HS-5 (cell line): ENCODE measurements at regions not wholly inside any gene's neighbourhood (a gene's known extent, or its start where the extent isn't known, plus 50 kb on each side); places are given as distances from the start of the nearest gene placed in this dataset.
"Not testable (repeated sequence)": the region's sequence is repeated elsewhere in the genome, so short reads cannot be mapped to it uniquely, and the experiment has no call there.

ENCODE experiments used
- DNase-seq: peaks from one replicate; pipeline ENCODE4 v3.0.0-alpha.2; 2012; ENCODE audit warnings: low read depth

GRCh38 chr10:109277456-109277855 is 645.9 kb downstream of the XPNPEP1 start:
- DNase-seq, result no peak

DNA sequence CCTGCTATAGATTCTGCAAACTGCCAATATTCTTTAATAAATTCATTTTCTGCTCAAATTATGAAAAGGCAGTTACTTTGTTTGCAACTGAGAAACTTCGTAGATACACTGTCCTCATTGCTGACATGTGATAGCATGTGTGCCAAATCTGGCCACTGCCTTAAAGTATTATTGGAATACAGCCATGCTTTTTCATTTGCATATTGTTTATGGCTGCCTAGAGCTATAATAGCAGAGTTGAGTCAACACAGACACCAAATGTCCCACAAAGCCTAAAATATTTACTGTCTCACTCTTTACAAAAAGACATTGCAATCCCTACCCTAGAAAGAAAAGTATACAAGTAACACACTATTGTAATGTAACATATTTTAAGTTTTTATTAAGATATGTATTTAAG is 647.4 kb downstream of the XPNPEP1 start:
- DNase-seq, result no peak

DNA sequence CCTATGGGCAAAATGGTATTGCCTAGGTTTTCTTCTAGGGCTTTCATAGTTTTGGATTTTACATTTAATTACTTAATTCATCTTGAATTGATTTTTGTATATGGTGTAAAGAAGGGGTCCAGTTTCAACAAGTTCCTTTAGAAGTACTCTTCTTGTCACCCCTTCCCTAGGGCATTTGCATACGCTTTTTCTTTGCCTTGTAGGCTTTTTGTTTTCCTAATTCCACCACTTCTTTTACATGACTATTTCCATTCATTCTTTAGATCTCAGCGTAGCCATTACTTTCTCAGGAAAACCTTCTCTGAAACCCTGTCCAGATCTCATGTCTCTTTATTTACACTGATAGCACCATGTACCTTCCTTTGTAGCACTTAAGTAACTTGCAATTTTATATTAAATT is 648.6 kb downstream of the XPNPEP1 start:
- DNase-seq, result no peak

- no peak for DNase-seq
These were observed 653.1 kb downstream of the XPNPEP1 start for GRCh38 chr10:109270173-109270572.

DNA sequence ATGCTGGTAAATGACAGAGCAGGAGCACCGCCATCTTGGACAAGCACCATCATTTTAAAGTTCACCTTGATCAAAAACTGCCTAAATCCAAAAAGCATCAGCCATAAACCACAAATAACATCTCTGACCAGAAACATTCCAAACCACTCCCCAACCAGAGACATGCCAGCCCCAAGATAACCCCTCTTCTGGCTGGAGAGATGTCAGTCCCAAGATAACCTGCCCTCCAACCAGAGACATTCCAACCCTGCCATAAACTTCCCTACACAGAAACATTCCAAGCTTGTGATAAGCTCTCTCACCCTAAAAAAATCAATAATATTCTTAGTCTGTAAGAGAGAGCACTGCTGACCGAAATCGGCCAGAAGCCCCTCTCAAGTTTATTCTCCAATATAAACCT is 659.3 kb downstream of the XPNPEP1 start:
- no peak for DNase-seq

DNA sequence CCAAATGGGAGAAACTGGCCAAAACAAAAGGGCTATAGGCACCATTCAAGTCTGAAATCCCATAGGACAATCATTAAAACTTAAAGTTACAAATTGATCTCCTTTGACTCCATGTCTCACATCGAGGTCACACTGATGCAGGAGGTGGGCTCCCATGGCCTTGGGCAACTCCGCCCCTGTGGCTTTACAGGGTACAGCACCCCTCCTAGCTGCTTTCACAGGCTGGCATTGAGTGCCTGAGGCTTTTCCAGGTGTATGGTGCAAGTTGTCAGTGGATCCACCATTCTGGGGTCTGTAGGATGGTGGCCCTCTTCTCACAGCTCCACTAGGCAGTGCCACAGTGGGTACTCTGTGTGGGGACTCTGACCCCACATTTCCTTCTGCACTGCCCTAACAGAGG is 662.1 kb downstream of the XPNPEP1 start:
- no peak for DNase-seq

- peak; percentile 16 for DNase-seq
These were observed 664.0 kb downstream of the XPNPEP1 start for GRCh38 chr10:109259293-109259692.

GRCh38 chr10:109253306-109253705 is 670.0 kb downstream of the XPNPEP1 start:
- DNase-seq, result no peak

DNA sequence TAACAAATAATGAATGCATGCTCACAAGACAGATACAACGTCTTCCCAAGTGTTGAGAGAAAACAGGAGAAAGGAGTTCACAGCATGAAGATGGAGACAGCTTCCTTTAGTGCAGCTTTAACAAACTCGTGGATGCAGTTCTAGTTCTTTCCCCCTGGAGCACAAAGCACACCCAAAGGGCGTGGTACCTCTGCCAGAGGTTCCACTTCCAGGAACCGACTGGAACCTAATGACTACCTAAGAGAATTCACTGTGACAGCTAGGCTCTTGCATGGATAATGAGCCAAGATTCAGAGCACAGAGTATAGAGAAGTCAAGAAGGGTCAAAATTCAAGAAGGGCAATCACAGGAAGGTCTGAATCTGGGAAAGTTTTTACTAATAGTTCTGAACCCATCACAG is 673.2 kb downstream of the XPNPEP1 start:
- no peak for DNase-seq

- no peak for DNase-seq
These were observed 675.5 kb downstream of the XPNPEP1 start for GRCh38 chr10:109247814-109248213.

- DNase-seq, result no peak
These were observed 677.5 kb downstream of the XPNPEP1 start for GRCh38 chr10:109245821-109246220.

GRCh38 chr10:109239371-109239770 is 683.9 kb downstream of the XPNPEP1 start:
- DNase-seq, result no peak

GRCh38 chr10:109237682-109238081 is 685.6 kb downstream of the XPNPEP1 start:
- DNase-seq, result no peak

GRCh38 chr10:109237050-109237449 is 686.3 kb downstream of the XPNPEP1 start:
- no peak for DNase-seq

DNA sequence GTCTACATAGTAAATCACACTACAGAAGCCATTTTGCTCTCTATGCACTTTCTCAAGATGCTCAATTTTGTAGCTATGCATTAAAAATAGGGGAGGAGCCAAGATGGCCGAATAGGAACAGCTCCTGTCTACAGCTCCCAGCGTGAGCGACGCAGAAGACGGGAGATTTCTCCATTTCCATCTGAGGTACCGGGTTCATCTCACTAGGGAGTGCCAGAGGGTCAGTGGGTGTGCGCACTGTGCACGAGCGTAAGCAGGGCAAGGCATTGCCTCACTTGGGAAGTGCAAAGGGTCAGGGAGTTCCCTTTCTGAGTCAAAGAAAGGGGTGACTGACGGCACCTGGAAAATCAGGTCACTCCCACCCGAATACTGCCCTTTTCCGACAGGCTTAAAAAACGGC is 699.8 kb downstream of the XPNPEP1 start:
- not testable (repeated sequence) for DNase-seq

DNA sequence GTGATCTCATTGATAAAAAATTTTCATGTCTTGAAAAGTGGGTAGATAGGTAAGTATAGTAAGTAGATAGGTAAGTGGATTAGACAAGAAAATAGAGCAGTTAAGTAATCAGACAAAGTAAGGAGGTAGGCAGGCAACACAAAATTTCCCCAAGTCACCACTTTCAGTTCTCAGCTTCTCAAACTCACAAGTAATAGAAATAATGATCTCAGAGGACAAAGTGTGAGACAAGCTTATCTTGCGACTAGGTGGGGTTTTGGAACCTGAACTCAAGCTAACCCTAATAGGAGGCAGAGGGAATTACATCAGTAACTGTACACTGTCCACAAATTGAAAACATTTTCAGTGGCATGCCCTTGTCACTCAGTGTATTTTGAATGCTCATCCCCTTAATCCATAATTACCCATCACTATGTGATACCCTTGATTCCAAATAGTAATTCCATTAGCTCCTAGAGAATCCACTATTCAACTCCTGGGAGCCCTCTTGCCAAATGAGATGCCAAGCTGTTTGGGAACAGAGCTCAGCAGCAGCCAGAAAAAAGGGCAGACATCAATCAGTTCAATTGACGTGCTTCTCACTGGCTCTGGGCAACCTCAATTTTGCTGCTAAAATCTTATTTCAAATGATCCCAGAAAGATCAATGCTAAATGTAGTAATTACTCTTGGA is 703.2 kb downstream of the XPNPEP1 start:
- DNase-seq, result no peak

GRCh38 chr10:109218207-109218606 is 705.1 kb downstream of the XPNPEP1 start:
- no peak for DNase-seq

DNA sequence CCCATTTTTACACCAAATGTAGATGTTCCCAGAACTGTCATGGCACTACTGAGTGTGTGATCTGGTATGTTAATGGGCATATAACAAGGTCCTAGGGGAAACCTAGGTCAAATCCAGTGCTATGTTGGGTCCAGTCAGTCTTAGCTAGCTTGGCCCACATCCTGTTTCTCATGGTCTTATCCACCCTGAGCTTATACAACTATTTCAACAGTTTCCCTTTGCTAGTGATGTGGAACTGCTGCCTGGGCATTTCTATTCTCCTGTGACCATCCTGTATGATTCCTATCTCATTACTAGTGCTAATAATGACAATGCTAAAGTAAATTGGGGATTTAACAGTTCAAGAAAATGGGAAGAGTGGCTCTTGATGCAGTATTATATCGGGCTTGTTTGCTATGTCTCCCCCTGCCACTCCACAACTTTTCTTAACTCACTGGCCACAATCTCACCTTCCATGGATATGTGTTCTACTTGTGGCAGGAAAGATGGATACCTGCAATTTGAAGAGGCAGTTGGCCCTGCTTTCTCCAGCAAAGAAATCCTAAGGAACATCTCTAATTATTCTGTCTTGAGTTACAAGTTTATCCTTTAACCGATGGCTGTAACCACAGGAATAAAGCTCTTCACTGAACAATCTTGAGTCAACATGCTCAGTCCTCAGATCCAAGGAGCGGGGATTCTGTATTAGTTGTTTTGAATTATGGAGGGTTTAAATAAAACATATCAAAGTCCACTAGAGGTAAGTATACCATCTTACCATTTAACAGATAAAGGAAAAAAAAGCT is 707.8 kb downstream of the XPNPEP1 start:
- no peak for DNase-seq

DNA sequence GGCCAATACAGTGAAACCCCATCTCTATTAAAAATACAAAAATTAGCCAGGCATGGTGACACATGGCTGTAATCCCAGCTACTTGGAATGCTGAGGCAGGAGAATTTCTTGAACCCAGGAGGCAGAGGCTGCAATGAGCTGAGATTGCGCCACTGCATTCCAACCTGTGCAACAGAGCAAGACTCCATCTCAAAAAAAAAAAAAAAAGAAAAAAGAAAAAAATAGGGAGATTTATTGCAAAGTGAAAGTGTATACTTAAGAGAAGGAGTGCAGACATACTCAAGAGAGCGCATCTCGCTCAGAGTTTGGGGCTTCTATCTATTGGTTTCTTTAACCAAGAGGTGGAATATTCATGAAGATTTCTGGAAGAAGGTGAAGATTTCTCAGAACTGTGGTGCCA is 708.4 kb downstream of the XPNPEP1 start:
- not testable (repeated sequence) for DNase-seq

- no peak for DNase-seq
These were observed 716.0 kb downstream of the XPNPEP1 start for GRCh38 chr10:109207361-109207760.

DNA sequence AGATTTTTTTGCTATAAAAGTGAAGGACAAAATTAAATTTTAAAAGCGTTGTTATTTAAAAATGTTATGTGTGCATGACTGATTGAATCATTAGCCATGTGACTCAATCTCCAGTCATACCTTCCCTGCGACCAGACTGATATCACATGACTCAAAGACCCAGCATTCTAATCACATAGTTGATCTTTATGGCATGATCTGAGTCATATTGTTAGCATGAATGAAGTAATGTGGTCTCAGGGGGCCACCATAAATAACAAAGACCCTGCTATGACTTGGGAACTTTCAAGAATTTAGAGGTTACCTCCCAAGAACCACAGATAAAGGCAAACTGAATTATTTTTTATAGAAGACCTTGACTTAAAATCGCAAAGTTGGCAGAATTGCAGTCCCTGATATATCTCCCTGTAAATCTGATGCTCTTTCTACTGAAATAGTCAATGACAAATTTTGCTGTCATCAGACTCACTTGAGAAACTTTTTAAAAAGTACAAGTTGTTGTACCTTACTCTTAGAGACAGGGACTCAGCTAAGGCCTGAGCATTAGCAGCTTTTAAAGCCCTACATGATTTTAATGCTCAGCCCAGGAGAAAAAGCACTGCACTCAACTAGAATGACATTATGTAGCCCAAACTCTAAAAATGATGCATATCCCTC is 717.3 kb downstream of the XPNPEP1 start:
- peak; percentile 81 for DNase-seq

- DNase-seq, result no peak
These were observed 719.5 kb downstream of the XPNPEP1 start for GRCh38 chr10:109203646-109204353.

- no peak for DNase-seq
These were observed 721.2 kb downstream of the XPNPEP1 start for GRCh38 chr10:109202111-109202510.
